ENCODE measurements at regions not wholly inside any gene's neighbourhood (a gene's known extent, or its start where the extent isn't known, plus 50 kb on each side); places are given as distances from the start of the nearest gene placed in this dataset.

- Histone ChIP-seq H3K4me3 (ENCODE audit: low read length, poor library complexity, severe bottlenecking) (no peak overlapping the region), H3K36me3 (ENCODE audit: insufficient read depth, low read length) (no peaks in the 10 kb centered on the region), H3K79me2 (ENCODE audit: insufficient read depth, low read length) (no peaks in the 10 kb centered on the region), H3K9ac (ENCODE audit: low read depth, low read length, poor library complexity, severe bottlenecking) (no peak overlapping the region), H3K9me3 (ENCODE audit: insufficient read depth, low read depth, low read length) (peaks cover 4% of the 10 kb centered on the region; the same call in 1 of the 2 replicates), H3K4me2 (ENCODE audit: low read depth, low read length, poor library complexity, severe bottlenecking) (no peak overlapping the region), H3F3A (ENCODE audit: low read depth) (no peaks in the 10 kb centered on the region), H4K20me1 (ENCODE audit: insufficient read depth, low read length, poor library complexity, severe bottlenecking) (no peaks in the 10 kb centered on the region), H3K4me1 (ENCODE audit: insufficient read depth, low read length, poor library complexity, severe bottlenecking) (no peaks in the 10 kb centered on the region), H3K27me3 (ENCODE audit: insufficient read depth, low read length, poor library complexity, severe bottlenecking) (no peaks in the 10 kb centered on the region), H2AFZ (ENCODE audit: low read length) (no peak overlapping the region), H3K9me2 (replicated peaks; ENCODE audit: low read depth, low read length) (no peaks in the 10 kb centered on the region)
- TF ChIP-seq EZH2phosphoT487 (IDR thresholded peaks at IDR 0.05; ENCODE audit: borderline replicate concordance) (no peak), CTCF (conservative IDR thresholded peaks at IDR 0.05; ENCODE audit: low read length) (no peak)
Observed at GRCh38 chr7:32194537-32194936, 124.3 kb upstream of the PDE1C start.

- Histone ChIP-seq H4K20me1 (ENCODE audit: insufficient read depth, low read length, poor library complexity, severe bottlenecking) (no peaks in the 10 kb centered on the region), H2AFZ (ENCODE audit: low read length) (no peak overlapping the region), H3K36me3 (ENCODE audit: insufficient read depth, low read length) (no peaks in the 10 kb centered on the region), H3K27me3 (ENCODE audit: insufficient read depth, low read length, poor library complexity, severe bottlenecking) (no peaks in the 10 kb centered on the region), H3K9me2 (replicated peaks; ENCODE audit: low read depth, low read length) (no peaks in the 10 kb centered on the region), H3K4me2 (ENCODE audit: low read depth, low read length, poor library complexity, severe bottlenecking) (no peak overlapping the region), H3K79me2 (ENCODE audit: insufficient read depth, low read length) (no peaks in the 10 kb centered on the region), H3K4me3 (ENCODE audit: low read length, poor library complexity, severe bottlenecking) (no peak overlapping the region), H3K9ac (ENCODE audit: low read depth, low read length, poor library complexity, severe bottlenecking) (no peak overlapping the region), H3K9me3 (ENCODE audit: insufficient read depth, low read depth, low read length) (peaks cover 4% of the 10 kb centered on the region; the same call in 1 of the 2 replicates), H3K4me1 (ENCODE audit: insufficient read depth, low read length, poor library complexity, severe bottlenecking) (no peaks in the 10 kb centered on the region), H3F3A (ENCODE audit: low read depth) (no peaks in the 10 kb centered on the region)
- TF ChIP-seq CTCF (conservative IDR thresholded peaks at IDR 0.05; ENCODE audit: low read length) (no peak), EZH2phosphoT487 (IDR thresholded peaks at IDR 0.05; ENCODE audit: borderline replicate concordance) (no peak)
Observed at GRCh38 chr7:32191305-32191704, 121.1 kb upstream of the PDE1C start.

DNA sequence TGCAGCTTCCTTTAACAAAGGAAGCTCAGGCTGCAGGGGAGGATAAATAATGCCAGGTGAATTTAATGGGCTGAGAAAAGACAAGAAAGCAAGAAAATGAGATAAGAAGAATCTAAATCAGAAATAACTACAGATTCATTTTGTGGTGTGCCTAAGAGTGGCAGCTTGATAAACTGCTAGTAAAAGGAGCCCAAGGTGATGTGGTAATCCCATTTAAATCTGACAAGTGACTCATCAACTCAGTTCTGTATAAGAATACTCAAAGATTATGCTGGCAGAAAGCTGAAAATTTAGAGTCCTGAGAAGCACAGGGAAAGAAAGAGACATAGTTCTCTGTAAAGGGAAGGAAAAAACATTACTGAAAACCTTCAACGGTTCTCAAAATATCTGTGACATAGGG lies 109.4 kb upstream of the PDE1C start:
- Histone ChIP-seq H3F3A (ENCODE audit: low read depth) (no peaks in the 10 kb centered on the region), H3K4me1 (ENCODE audit: insufficient read depth, low read length, poor library complexity, severe bottlenecking) (no peaks in the 10 kb centered on the region), H3K36me3 (ENCODE audit: insufficient read depth, low read length) (no peaks in the 10 kb centered on the region), H2AFZ (ENCODE audit: low read length) (no peak overlapping the region), H3K9me3 (ENCODE audit: insufficient read depth, low read depth, low read length) (no peaks in the 10 kb centered on the region), H4K20me1 (ENCODE audit: insufficient read depth, low read length, poor library complexity, severe bottlenecking) (no peaks in the 10 kb centered on the region), H3K4me2 (ENCODE audit: low read depth, low read length, poor library complexity, severe bottlenecking) (no peak overlapping the region), H3K9ac (ENCODE audit: low read depth, low read length, poor library complexity, severe bottlenecking) (no peak overlapping the region), H3K27me3 (ENCODE audit: insufficient read depth, low read length, poor library complexity, severe bottlenecking) (no peaks in the 10 kb centered on the region), H3K79me2 (ENCODE audit: insufficient read depth, low read length) (no peaks in the 10 kb centered on the region), H3K4me3 (ENCODE audit: low read length, poor library complexity, severe bottlenecking) (no peak overlapping the region), H3K9me2 (replicated peaks; ENCODE audit: low read depth, low read length) (no peaks in the 10 kb centered on the region)
- TF ChIP-seq EZH2phosphoT487 (IDR thresholded peaks at IDR 0.05; ENCODE audit: borderline replicate concordance) (no peak), CTCF (conservative IDR thresholded peaks at IDR 0.05; ENCODE audit: low read length) (no peak)

All from Loucy (cell line).